ENCODE measurements at regions not wholly inside any gene's neighbourhood (a gene's known extent, or its start where the extent isn't known, plus 50 kb on each side); places are given as distances from the start of the nearest gene placed in this dataset.

- FAIRE-seq (no peak), DNase-seq (ENCODE audit: insufficient read length, low spot score) (no peak)
Measured at GRCh38 chrX:40325161-40325560, 227.4 kb upstream of the BCOR start.

- no peak for DNase-seq (ENCODE audit: insufficient read length, low spot score)
- FAIRE-seq, result no peak
Measured at GRCh38 chrX:40323977-40324376, 226.2 kb upstream of the BCOR start.

GRCh38 chrX:40320819-40321218, 223.1 kb upstream of the BCOR start:
- DNase-seq (ENCODE audit: insufficient read length, low spot score), result no peak
- no peak for FAIRE-seq

- DNase-seq (ENCODE audit: insufficient read length, low spot score) (no peak), FAIRE-seq (no peak)
Measured at GRCh38 chrX:40318801-40319200, 221.0 kb upstream of the BCOR start.

- DNase-seq (ENCODE audit: insufficient read length, low spot score) (no peak), FAIRE-seq (no peak)
Measured at GRCh38 chrX:40318076-40318475, 220.3 kb upstream of the BCOR start.

- DNase-seq (ENCODE audit: insufficient read length, low spot score) (no peak), FAIRE-seq (no peak)
Measured at GRCh38 chrX:40316502-40316901, 218.7 kb upstream of the BCOR start.

- no peak for FAIRE-seq
- no peak for DNase-seq (ENCODE audit: insufficient read length, low spot score)
Measured at GRCh38 chrX:40314070-40314469, 216.3 kb upstream of the BCOR start.

GRCh38 chrX:40313269-40313668, 215.5 kb upstream of the BCOR start:
- no peak for DNase-seq (ENCODE audit: insufficient read length, low spot score)
- FAIRE-seq, result no peak

GRCh38 chrX:40310447-40310846, 212.7 kb upstream of the BCOR start:
- FAIRE-seq (no peak), DNase-seq (ENCODE audit: insufficient read length, low spot score) (no peak)

GRCh38 chrX:40310016-40310415, 212.3 kb upstream of the BCOR start:
- DNase-seq (ENCODE audit: insufficient read length, low spot score) (no peak), FAIRE-seq (no peak)

GRCh38 chrX:40307871-40308270, 210.1 kb upstream of the BCOR start:
- FAIRE-seq (no peak), DNase-seq (ENCODE audit: insufficient read length, low spot score) (no peak)

- no peak for DNase-seq (ENCODE audit: insufficient read length, low spot score)
- FAIRE-seq, result no peak
Measured at GRCh38 chrX:40304115-40304514, 206.4 kb upstream of the BCOR start.

- DNase-seq (ENCODE audit: insufficient read length, low spot score) (no peak), FAIRE-seq (no peak)
Measured at GRCh38 chrX:40303256-40304077, 205.7 kb upstream of the BCOR start.

- FAIRE-seq, result no peak
Measured at GRCh38 chrX:40300286-40300890, 202.6 kb upstream of the BCOR start.

GRCh38 chrX:40299641-40300046, 201.9 kb upstream of the BCOR start:
- DNase-seq (ENCODE audit: insufficient read length, low spot score) (no peak), FAIRE-seq (no peak)

More at GRCh38 chrX:40300286-40300890, 202.6 kb upstream of the BCOR start:
- no peak for DNase-seq (ENCODE audit: insufficient read length, low spot score)

- FAIRE-seq, result no peak
- no peak for DNase-seq (ENCODE audit: insufficient read length, low spot score)
Measured at GRCh38 chrX:40298572-40299479, 201.1 kb upstream of the BCOR start.

GRCh38 chrX:40298069-40298468, 200.3 kb upstream of the BCOR start:
- DNase-seq (ENCODE audit: insufficient read length, low spot score) (no peak), FAIRE-seq (no peak)

- FAIRE-seq (no peak), DNase-seq (ENCODE audit: insufficient read length, low spot score) (no peak)
Measured at GRCh38 chrX:40291553-40291952, 193.8 kb upstream of the BCOR start.

- no peak for FAIRE-seq
- no peak for DNase-seq (ENCODE audit: insufficient read length, low spot score)
Measured at GRCh38 chrX:40290517-40290916, 192.8 kb upstream of the BCOR start.

GRCh38 chrX:40285876-40286275, 188.1 kb upstream of the BCOR start:
- DNase-seq (ENCODE audit: insufficient read length, low spot score), result no peak
- no peak for FAIRE-seq

- no peak for FAIRE-seq
- DNase-seq (ENCODE audit: insufficient read length, low spot score), result no peak
Measured at GRCh38 chrX:40284852-40285251, 187.1 kb upstream of the BCOR start.
